ENCODE measurements at regions not wholly inside any gene's neighbourhood (a gene's known extent, or its start where the extent isn't known, plus 50 kb on each side); places are given as distances from the start of the nearest gene placed in this dataset.

GRCh38 chr4:33467291-33467690 is 2747.1 kb downstream of the PCDH7 start:
- Histone ChIP-seq H2AFZ (no peak overlapping the region), H3K4me3 (ENCODE audit: low read depth, low read length) (no peak overlapping the region), H3K9me3 (ENCODE audit: control insufficient read depth, low read length) (no peaks in the 10 kb centered on the region), H3K27me3 (ENCODE audit: control insufficient read depth, insufficient read depth, low read length) (no peaks in the 10 kb centered on the region), H3K27ac (no peak overlapping the region), H3K4me2 (ENCODE audit: low read length) (no peak overlapping the region), H3K4me1 (no peaks in the 10 kb centered on the region), H3K36me3 (ENCODE audit: control insufficient read depth, insufficient read depth, low read length) (no peaks in the 10 kb centered on the region), H3K79me2 (no peaks in the 10 kb centered on the region), H3K9ac (no peak overlapping the region)
- no peak for TF ChIP-seq CTCF (IDR thresholded peaks at IDR 0.05)

- no peak overlapping the region for H3K9ac ChIP-seq
- no peaks in the 10 kb centered on the region for H3K79me2 ChIP-seq
- no peak overlapping the region for H2AFZ ChIP-seq
- no peak overlapping the region for H3K27ac ChIP-seq
- no peaks in the 10 kb centered on the region for H3K9me3 ChIP-seq (ENCODE audit: control insufficient read depth, low read length)
- no peak overlapping the region for H3K4me2 ChIP-seq (ENCODE audit: low read length)
- no peaks in the 10 kb centered on the region for H3K27me3 ChIP-seq (ENCODE audit: control insufficient read depth, insufficient read depth, low read length)
- no peaks in the 10 kb centered on the region for H3K4me1 ChIP-seq
- H3K4me3 ChIP-seq (ENCODE audit: low read depth, low read length), result no peak overlapping the region
- no peaks in the 10 kb centered on the region for H3K36me3 ChIP-seq (ENCODE audit: control insufficient read depth, insufficient read depth, low read length)
- TF ChIP-seq CTCF (IDR thresholded peaks at IDR 0.05), result no peak
Observed at GRCh38 chr4:33470805-33471204, 2750.6 kb downstream of the PCDH7 start.

- no peak for TF ChIP-seq CTCF (IDR thresholded peaks at IDR 0.05)
Observed at GRCh38 chr4:33477715-33478114, 2757.5 kb downstream of the PCDH7 start.

GRCh38 chr4:33482773-33483172 is 2761.5 kb downstream of the ARAP2 start:
- H3K9ac ChIP-seq, result no peak overlapping the region
- H3K4me1 ChIP-seq, result no peaks in the 10 kb centered on the region
- H3K27me3 ChIP-seq (ENCODE audit: control insufficient read depth, insufficient read depth, low read length), result no peaks in the 10 kb centered on the region
- H3K4me2 ChIP-seq (ENCODE audit: low read length), result no peak overlapping the region
- no peak overlapping the region for H3K4me3 ChIP-seq (ENCODE audit: low read depth, low read length)
- no peaks in the 10 kb centered on the region for H3K79me2 ChIP-seq
- no peak overlapping the region for H2AFZ ChIP-seq
- no peaks in the 10 kb centered on the region for H3K9me3 ChIP-seq (ENCODE audit: control insufficient read depth, low read length)
- TF ChIP-seq CTCF (IDR thresholded peaks at IDR 0.05), result no peak
- H3K36me3 ChIP-seq (ENCODE audit: control insufficient read depth, insufficient read depth, low read length), result no peaks in the 10 kb centered on the region
- no peak overlapping the region for H3K27ac ChIP-seq

More at GRCh38 chr4:33477715-33478114, 2757.5 kb downstream of the PCDH7 start:
- no peak overlapping the region for H3K27ac ChIP-seq
- H3K36me3 ChIP-seq (ENCODE audit: control insufficient read depth, insufficient read depth, low read length), result no peaks in the 10 kb centered on the region
- no peaks in the 10 kb centered on the region for H3K27me3 ChIP-seq (ENCODE audit: control insufficient read depth, insufficient read depth, low read length)
- H3K4me3 ChIP-seq (ENCODE audit: low read depth, low read length), result no peak overlapping the region
- no peak overlapping the region for H3K9ac ChIP-seq
- no peaks in the 10 kb centered on the region for H3K9me3 ChIP-seq (ENCODE audit: control insufficient read depth, low read length)
- no peak overlapping the region for H3K4me2 ChIP-seq (ENCODE audit: low read length)
- H3K79me2 ChIP-seq, result no peaks in the 10 kb centered on the region
- no peak overlapping the region for H2AFZ ChIP-seq
- no peaks in the 10 kb centered on the region for H3K4me1 ChIP-seq

- no peak for TF ChIP-seq CTCF (IDR thresholded peaks at IDR 0.05)
- no peaks in the 10 kb centered on the region for H3K27me3 ChIP-seq (ENCODE audit: control insufficient read depth, insufficient read depth, low read length)
Observed at GRCh38 chr4:33485111-33485510, 2759.2 kb downstream of the ARAP2 start.

More at GRCh38 chr4:33485111-33485510, 2759.2 kb downstream of the ARAP2 start:
- no peak overlapping the region for H3K27ac ChIP-seq
- no peak overlapping the region for H3K4me2 ChIP-seq (ENCODE audit: low read length)
- H2AFZ ChIP-seq, result no peak overlapping the region
- H3K9me3 ChIP-seq (ENCODE audit: control insufficient read depth, low read length), result no peaks in the 10 kb centered on the region
- no peaks in the 10 kb centered on the region for H3K79me2 ChIP-seq
- no peaks in the 10 kb centered on the region for H3K4me1 ChIP-seq
- no peak overlapping the region for H3K4me3 ChIP-seq (ENCODE audit: low read depth, low read length)
- no peaks in the 10 kb centered on the region for H3K36me3 ChIP-seq (ENCODE audit: control insufficient read depth, insufficient read depth, low read length)
- no peak overlapping the region for H3K9ac ChIP-seq
